ENCODE measurements at regions not wholly inside any gene's neighbourhood (a gene's known extent, or its start where the extent isn't known, plus 50 kb on each side); places are given as distances from the start of the nearest gene placed in this dataset.

GRCh38 chr11:104705490-104706190 is 192.6 kb downstream of the CASP12 start (continued):
- no peak for TF ChIP-seq SRF (IDR thresholded peaks at IDR 0.05; ENCODE audit: low read depth, low read length)
- no peak for TF ChIP-seq BCL11A (IDR thresholded peaks at IDR 0.05; ENCODE audit: low read depth in 2 of 2, low read length in 2 of 2)
- no peak for TF ChIP-seq JUN (IDR thresholded peaks at IDR 0.05; ENCODE audit: low read depth, low read length)

All from H1 (cell line).